Stimulated activated CD4-positive, alpha-beta T cell treated with anti-CD3 and anti-CD28 coated beads, Interleukin-2, amount 100 ng/mL, for 24 hours (primary cell): ENCODE measurements at regions not wholly inside any gene's neighbourhood (a gene's known extent, or its start where the extent isn't known, plus 50 kb on each side); places are given as distances from the start of the nearest gene placed in this dataset.
"Not testable (repeated sequence)": the region's sequence is repeated elsewhere in the genome, so short reads cannot be mapped to it uniquely, and the experiment has no call there.

Source experiments
- DNase-seq, 2 donors: peaks; one replicate each; pipeline ENCODE4 v3.0.0-alpha.2; 2020

DNA sequence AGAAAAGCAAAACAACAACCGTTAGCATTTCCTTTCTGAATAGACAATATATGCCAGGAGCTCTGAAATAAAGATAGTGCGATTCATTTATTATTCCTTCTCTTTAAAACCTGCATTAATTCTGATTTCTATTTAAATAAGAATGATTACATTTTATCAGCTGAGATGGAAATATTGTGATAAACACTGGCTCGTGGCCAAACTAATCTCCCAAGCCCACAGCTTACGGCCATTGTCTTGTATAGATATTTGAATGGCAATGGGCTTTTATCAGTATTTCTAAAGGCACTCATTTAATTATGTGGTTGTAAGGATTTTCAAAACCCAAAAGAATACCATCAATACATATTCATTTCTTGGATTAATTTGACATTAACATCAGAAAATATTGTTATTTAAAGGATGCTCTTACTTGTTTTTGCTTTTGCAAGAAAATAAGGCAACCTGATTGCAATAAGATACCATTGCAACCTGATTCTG, 123.7 kb upstream of the IRX5 start:
- no peak for DNase-seq

DNA sequence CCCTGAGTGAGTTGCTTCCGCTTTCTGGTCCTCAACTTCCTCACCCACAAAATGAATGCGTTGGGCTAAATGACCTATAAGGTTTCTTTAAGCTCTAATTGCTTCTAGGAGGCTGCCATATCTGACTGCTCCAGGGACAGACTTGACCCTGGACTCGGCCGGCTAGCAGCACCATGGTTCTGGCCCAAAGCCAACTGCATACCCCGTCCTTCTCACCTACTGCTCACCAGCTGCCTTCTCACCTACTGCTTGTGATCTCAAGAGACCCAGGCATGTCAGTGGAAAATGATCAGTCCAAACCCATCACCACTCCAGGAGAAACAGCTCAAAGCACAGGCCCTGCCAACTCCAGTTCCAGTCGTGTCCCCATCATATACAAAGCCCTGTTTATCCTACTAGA, 124.3 kb upstream of the IRX5 start:
- no peak for DNase-seq

DNA sequence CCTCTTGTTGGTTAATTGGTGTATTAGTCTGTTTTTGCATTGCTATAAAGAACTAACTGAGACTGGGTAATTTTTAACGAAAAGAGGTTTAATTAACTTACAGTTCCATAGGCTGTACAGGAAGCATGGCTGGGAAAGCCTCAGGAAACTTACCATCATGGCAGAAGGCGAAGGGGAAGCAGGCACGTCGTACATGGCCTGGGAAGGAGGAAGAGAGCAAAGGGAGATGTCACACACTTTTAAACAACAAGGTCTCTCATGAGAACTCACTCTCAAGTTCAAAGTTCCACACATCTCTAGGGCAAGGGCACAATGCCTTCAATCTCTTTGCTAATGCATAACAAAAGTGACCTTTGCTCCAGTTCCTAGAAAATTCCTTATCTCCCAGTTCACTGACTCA, 125.0 kb upstream of the IRX5 start:
- no peak for DNase-seq

DNA sequence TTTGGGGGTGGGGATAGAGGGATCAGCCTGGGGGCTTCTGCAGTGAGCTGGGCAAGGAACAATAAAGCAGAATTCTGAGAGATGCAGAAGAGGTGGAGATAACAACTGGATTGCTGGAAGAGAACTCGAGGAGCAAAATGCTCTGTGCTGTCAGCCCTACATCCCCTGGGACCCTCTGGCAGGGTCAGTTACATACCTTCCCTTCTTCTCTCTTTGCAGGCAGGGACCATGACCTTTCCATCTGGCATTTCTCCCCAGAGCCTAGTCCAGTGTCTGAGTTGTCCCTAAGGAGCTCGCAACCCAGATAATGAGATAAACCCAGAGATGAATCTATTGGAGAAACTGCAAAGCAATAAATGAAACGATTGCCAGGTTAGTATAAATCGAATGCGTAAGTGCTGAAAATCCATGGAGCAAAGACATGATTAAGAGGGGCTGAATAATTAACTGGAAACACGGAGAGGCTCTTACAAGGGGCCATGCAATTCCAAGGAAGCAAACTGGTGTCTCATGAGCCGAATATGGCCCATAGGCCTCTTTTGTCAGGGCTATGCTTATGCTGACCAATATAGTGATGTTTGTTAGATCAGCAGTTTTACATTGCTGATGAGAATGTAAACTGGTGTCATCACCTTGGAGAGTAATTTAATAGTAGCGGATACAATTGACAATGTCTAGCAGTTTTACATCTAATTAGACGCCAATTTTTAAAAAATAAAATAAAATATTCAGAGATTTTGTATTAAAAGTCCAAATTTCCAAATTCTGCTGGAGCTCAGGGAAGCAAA, 129.4 kb upstream of the IRX5 start:
- DNase-seq, result no peak

DNA sequence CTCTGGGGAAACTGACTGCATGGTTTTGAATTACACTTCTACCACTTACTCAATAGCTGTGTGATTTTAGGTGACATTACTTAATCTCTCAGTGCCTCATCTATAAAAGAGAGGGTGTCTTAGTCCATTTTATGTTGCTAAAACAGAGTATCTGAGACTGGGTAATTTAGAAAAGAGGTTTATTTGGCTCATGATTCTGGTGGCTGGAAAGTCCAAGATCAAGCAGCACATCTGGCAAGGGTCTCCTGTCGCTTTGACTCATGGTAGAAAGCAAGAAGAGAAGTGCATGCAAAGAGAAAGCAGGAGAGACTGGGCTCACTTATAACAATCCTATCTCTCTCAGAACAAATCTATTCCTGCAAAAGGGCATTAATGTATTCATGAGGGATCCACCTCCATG, 132.4 kb upstream of the IRX5 start:
- DNase-seq, result no peak

DNA sequence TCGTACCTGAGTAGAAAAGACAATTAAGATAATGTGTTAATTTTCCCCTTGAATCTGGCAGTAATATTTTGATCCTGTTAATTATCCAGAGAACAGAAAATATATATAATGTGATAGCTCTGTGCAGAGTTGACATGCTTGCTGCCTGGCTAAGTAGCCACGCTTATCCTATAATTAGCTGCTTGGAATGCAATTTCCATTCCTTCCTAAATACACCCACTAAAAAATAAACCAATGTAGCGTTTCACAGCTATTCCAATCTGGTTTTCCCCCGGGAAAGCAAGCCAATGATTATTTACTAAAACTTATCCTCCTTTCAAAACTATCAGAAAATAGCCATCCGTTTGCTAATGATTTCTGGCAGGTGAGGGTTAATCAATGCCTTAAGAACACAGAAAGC, 134.5 kb upstream of the IRX5 start:
- DNase-seq, result no peak

DNA sequence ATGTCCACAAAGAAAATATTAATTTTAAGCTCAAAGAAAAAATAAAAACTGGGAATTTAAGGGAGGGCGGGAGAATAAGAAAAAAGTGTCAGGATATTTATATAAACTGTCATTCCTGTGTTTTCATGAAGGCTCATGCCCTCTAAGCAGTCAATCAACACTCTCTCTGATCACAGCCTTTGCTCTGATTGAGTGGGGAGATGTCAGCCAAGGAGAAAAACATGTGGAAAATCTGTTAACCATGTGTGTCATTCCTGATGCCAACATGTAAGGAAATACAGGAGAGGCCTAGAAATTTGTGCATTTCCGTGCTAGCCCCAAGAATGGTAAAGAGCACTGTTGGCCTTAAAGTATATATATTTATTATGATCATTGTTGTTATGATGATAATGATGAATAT, 137.9 kb upstream of the IRX5 start:
- no peak for DNase-seq

DNA sequence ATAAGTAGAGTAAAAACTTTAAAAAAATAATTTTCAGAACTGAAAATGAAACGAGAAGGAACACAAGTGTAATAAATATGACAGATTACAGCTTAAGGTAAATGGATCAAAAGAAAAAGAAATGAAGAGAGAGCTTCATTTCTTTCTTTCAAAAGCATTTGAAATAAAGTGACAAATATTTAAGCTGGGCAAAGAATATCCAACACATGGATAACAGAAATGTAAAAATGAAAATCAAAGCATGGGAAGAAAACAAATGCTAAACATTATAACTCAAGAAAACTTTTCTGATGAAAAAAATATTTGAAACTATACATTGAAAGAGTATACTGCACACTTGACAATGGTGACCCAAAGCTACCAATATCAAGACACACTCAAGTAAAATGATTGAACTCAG, 143.6 kb upstream of the IRX5 start:
- no peak for DNase-seq

DNA sequence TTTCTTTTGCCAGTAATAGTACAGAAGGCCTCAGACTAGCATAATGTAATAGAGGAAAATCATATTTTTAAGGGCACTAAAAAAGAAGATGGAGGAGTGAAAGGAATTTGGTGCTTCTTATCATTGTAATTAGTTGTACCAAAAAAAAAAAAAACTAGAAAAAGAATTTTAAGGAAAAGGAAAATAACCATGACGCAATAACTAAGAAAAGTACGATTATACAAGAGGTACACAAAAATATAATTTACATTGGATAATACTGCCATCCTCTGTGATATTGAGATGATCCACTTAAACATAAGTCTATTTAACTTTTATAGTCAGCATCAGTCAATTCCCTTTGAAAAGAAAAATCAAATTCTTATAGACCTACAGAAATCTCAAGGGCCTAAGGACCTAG, 146.7 kb upstream of the IRX5 start:
- DNase-seq, result no peak

DNA sequence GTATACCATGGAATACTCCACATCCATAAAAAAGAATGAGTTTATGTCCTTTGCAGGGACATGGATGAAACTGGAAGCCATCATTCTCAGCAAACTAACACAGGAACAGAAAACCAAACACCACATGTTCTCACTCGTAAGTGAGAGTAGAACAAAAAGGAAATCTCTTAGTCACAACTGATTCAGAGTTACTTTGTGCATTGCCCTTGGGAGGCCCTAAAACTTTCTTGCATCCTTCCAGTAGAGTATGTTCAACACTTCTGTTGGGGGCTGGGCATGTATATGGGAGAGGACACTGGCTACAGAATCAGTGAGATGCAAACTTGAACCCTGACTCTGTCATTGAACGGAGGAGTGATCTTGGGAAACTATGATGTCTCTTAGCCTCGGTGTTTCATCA, 147.4 kb upstream of the IRX5 start:
- DNase-seq, result no peak

DNA sequence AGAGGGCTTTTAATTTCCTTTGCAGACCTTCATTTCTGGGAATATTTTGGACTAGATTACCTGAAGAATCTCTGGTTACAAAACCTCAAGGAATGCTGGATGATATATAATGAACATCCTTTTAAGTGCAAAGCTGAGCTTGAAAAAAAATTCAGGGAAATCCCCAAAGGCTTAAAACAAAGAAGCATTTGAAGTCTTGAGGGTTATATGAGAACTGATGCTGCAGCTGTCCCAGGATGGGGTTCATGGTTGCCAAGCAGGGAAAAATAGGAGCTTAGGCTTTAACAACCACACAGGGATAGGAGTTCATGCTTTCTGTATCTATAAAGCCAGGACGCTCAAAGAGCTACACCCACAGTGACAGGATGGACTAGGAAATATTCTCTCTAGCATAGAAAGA, 150.4 kb upstream of the IRX5 start:
- DNase-seq, result no peak

DNA sequence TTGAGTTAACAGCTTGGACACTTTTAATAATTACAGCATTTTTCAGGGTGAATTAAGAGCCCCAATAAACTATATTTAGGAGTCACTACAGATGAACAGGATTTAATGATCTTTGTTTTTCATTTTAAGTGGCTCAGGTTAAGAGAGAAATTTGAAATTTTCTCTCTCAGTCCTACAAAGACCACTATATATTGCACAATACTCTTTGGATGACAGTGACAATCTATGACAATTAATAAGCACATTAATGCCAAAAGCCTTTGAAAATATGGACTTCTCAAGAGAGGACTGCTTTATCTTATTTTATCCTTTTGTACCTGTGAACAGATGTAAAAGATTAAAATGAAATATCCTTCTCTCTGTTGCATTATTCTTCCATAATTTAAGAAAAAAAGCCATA, 151.1 kb upstream of the IRX5 start:
- no peak for DNase-seq

DNA sequence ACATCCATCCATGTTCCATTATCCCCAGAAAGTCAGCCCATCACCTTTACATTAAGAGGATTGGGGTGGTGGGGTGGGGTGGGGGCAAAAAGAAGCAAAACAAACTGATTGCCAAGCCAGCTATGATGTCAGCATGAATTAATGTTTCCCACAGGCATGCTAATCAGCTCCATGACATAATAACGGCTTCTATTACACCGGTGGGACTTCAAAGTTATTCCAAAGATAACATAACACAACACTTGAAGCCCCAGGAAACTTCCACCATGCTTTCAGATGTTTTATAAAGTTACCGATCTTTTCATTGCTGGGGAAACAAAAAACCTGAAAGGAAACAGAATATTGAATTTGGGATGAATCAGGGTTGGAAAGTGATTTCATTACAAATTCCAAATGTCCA, 155.9 kb upstream of the IRX5 start:
- no peak for DNase-seq

DNA sequence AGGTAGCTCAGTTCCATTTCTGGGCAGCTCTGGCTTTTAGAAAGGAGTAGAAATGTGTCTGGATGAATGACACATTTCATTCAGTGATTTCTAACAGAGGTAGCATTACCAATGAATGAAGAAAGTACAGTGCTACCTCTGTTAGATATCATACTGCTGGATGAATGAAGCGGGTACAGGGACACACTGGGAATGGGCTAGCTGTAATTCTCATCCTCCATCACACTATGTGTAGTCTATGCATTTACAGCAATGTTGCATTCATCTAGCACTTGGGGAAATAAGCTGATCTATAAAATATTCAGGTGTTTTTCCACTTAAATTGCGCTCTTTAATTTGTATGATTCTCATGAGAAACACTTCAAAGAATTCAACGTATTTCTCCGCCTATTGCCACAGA, 158.3 kb upstream of the IRX5 start:
- no peak for DNase-seq

DNA sequence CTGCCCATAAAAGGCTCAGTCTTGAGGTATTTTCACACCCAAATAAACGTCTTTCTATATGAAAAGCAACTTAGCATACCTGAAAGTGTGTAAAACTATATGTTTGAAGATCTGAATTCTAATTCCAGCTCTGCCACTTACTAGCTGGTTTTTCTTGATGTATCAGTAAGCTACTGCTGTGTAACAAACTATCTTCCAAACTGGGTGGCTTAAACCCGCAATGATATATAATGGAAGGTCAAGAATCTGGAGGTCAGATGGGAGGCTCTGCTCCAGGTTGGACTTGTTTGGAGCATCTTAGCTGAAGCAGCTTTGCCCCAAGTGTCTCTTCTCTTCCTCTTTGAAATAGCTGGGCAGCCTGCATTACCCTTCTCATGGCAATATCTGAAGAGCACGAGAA, 164.3 kb upstream of the IRX5 start:
- DNase-seq, result no peak

DNA sequence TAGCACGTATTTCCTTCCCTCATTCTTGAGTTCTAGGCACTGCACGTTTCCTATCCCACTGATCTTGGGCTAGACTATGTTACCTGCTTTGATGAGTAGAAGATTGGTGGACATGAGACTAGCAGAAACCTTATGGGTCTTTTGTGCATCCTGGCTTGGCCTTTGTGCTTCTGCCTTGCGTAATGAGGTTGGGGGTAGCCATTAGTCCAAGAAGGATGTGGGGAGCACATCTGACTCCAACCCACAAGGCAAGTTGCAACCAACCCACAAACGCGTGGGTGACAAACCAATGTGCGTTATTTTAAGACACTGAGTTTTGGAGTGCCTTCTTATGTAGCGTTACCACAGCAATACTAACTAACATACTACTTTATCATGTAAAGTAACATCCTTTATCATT, 180.4 kb upstream of the IRX5 start:
- DNase-seq, result no peak

DNA sequence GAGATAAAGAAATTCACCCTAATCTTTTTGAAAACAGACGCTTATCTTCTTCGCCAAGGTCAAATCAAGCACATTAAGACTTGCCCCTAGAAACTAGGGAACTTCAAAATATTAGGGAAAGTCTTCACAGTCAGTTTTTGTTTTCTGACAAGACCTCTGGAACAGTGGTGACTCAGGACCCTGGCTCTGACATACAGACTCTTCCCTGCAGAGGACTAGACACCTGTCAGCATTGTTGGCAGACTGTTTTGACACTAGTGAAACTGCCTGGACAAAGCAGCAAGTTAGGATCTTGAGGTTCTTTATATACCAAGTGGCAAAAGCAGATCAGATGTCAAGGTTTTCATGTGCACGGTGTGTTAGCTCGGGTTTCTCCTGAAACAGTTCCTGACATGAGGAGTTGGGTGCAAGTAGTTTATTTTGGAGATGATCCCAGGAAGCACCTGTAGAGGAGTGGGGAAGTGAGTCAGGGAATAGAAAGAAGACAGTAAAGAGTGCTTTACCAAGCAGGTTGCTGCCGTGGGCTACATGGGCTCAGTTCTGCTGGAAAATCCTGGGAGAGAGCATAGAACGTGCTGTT, 182.0 kb upstream of the IRX5 start:
- DNase-seq, result no peak

DNA sequence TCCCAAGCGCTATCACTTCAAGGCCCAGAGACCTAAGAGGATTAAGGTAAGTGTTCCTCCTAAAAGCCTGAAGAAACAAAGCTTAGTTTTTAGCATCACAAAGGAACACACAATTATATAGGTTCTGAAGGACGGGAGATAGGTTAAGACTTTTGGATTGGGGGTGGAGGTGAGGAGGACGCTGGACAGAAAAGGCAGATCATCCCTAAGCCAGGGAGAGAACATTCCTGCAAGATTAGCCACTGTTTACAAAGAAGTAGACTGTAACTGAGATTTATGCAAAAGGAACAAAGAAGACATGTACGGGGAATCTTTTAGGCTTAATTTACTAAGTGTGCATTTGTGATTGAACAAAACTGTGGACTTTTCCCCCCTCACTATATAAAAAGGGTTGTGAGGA, 184.1 kb upstream of the IRX5 start:
- no peak for DNase-seq

DNA sequence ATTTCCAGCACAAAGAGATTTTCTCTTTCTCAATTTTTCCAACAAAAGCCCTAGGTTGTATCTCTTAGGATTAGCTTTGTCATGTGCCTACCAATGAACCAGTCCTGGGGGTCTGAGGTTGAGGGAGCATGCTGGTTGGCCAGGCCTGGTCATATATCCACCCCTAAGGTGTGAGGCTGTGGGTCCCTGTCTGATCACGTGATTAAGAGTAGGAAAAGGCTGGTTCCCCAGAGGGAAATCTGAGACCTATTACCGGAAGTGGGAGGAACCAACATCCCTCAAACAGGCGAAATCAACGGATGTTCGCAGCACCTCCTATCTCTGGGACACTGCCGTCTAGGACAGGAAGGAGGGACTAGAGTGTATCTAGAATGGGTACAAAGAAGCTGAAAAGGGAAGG, 185.7 kb upstream of the IRX5 start:
- no peak for DNase-seq

DNA sequence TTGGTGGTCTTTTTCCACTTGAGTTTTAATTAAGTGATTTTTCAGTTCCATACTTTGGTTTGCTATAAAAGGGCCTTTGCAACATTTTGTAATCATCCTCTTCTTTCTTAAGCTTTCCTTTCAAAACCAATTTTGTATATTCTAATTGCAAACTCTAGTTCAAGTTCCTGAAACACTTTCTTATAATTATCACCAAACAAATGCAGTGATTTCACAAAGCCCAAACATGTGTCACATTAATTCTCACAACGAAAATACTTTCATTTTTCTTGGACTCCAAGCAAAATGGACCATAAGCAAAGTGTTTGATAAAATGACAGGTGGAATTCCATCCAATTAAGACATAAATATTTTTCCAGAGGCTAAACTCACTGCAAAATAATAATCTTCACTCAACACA, 188.2 kb upstream of the IRX5 start:
- no peak for DNase-seq

DNA sequence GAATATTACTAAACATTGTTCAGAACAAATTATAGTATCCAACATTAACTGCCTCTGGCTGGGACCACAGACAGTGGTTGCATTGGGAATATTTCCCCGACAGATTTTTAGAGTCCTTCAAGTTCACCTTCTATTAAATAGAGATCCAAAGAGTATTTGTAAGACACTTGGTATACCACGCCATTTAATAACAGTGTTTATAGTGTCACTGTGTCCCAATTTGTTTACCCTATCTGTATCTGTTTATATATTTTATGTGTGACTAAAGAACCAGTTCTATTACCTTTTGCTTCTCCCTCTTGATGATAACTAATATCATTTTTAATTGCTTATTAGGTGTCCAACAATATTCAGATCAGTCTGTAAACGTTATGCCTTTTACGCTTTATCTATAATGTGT, 191.3 kb upstream of the IRX5 start:
- DNase-seq, result no peak

DNA sequence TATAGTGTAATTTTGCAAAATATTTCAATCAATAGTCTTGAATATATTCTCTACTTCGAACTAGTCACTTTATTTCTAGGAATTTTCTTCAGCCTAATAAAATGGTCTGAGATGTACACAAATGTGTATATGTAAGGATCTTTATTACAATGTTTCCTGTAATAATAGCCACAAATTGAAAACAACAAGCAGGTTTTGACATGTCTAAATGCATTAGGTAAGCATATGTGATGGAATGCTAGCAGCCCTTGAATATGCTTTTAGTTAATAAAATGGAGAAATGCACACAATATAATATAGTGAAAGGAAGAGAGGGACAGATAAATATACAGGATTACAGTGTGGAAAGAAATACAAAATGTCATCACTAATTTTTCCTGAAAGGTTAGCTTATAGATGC, 196.5 kb upstream of the IRX5 start:
- DNase-seq, result no peak

DNA sequence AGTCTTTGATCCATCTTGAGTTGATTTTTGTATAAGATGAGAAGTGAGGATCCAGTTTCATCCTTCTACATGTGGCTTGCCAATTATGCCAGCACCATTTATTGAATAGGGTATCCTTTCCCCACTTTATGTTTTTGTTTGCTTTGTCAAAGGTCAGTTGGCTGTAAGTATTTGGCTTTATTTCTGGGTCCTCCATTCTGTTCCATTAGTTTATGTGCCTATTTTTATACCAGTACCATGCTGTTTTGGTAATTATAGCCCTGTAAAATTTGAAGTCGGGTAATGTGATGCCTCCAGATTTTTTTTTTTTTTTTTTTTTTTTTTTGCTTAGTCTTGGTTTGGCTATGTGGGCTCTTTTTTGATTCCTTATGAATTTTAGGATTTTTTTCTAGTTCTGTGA, 203.0 kb upstream of the IRX5 start:
- DNase-seq, result not testable (repeated sequence)

DNA sequence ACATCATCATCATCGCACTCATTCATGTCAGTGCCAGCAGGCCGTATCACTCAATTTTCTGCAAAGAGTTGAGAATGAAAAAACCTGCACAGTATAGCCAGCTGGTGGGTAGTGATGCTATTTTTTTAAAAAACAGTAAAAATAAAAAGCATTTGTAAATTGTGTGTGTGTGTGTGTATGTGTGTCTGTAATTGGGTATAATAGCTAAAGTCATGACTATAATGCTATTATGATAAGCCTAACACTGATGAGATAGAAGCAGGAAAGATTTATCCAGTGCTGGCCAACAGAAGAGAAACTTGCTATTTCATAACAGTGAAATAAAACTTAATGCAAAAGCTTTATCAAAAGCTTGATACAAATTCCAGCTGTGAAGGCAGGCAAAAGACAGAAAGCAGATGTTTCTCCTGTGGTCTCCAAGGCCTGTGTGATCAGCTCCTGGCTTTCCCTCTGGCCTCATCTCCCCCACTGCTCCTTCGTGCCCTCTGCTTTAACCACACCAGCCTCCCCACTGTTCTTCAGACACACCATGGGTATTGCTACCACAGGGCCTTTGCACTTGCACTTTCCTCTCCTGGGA, 206.2 kb upstream of the IRX5 start:
- DNase-seq, result no peak

DNA sequence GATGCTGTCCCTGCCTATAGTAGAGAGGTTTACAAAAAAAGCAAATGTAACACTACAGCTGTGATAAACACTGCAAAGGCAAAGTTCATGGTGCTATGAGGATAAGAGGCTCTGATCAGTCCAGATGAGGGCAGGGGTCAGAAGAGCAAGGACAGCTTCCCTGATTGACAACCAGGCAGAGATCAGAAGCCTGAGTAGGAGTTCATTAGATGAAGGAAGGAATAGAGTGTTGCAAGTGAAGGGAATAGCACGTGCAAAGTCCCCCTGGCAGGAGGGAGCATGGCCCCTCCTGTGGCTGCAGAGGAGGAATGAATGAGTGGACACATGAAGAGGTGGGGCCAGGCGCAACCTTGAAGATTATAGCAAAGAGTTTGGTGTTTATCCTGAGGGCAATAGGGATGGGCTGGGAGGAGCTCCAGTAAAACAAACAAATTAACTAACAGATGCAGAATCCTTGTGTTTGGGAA, 208.4 kb upstream of the IRX5 start:
- DNase-seq, result no peak
